ENCODE measurements at regions not wholly inside any gene's neighbourhood (a gene's known extent, or its start where the extent isn't known, plus 50 kb on each side); places are given as distances from the start of the nearest gene placed in this dataset.
"Not testable (repeated sequence)": the region's sequence is repeated elsewhere in the genome, so short reads cannot be mapped to it uniquely, and the experiment has no call there.

DNA sequence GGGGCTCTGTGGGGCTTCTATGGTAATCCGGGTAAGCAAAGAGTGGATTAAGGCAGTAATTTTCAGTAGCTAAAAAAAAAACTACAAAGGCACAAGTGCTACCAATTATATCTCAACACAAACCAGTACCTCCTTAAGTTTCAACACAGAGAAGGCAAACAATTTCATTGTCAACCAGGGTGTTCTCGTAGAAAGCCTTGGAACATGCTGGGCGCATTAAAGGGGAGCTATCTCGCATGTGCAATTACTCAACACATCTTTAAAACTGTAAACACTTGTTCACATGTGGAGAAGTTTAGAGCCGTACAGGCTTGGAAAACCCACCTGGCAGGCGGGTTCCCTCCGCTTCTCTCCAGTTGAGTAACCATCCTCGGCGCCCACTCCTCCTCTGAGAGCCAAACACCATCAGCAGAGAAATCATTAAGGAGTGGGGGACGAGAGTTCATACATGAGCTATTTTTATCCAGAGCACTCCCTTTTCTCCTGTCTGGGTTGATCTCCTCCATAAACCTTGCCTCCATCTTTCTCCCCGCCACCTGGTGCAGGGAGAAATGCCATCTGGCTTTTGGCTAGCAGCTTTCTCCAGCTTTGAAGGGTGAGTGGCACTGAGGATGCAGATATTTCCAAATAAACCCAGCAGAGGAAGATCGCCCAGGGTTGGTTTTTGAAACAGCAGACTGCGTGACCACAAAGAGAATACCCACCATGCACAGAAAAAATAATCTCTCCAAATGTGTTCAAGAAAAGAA is 287.1 kb downstream of the WDR11 start:
- TF ChIP-seq, protein P1, sequence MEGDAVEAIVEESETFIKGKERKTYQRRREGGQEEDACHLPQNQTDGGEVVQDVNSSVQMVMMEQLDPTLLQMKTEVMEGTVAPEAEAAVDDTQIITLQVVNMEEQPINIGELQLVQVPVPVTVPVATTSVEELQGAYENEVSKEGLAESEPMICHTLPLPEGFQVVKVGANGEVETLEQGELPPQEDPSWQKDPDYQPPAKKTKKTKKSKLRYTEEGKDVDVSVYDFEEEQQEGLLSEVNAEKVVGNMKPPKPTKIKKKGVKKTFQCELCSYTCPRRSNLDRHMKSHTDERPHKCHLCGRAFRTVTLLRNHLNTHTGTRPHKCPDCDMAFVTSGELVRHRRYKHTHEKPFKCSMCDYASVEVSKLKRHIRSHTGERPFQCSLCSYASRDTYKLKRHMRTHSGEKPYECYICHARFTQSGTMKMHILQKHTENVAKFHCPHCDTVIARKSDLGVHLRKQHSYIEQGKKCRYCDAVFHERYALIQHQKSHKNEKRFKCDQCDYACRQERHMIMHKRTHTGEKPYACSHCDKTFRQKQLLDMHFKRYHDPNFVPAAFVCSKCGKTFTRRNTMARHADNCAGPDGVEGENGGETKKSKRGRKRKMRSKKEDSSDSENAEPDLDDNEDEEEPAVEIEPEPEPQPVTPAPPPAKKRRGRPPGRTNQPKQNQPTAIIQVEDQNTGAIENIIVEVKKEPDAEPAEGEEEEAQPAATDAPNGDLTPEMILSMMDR (conservative IDR thresholded peaks at IDR 0.05; ENCODE audit: low read length), result no peak
- H3K4me3 ChIP-seq (ENCODE audit: low read length), result no peak overlapping the region
- DNase-seq (ENCODE audit: low read depth), result no peak

DNA sequence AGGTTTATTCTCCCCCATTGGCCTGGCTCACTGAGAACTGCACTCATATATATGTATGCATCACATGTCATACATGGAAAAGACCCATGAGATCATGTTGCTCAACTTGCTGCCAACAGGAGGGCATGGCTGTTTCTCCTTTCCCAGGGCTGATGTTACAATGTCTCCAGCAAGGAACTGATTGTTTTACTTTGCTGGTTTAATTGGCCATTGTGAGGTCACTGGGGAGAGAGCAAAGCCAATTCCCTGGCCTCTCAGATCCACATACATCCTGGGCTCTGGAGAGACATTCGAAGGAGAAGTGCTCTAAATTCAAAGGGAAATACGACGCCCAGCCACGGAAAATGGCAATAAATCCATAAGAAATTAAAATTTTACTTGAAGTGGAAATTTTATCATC is 287.8 kb downstream of the WDR11 start:
- TF ChIP-seq, protein P1 (conservative IDR thresholded peaks at IDR 0.05; ENCODE audit: low read length), result no peak
- DNase-seq (ENCODE audit: low read depth), result no peak
- H3K4me3 ChIP-seq (ENCODE audit: low read length), result no peak overlapping the region

GRCh38 chr10:121145802-121146395 is 294.7 kb downstream of the WDR11 start:
- DNase-seq (ENCODE audit: low read depth); H3K4me3 ChIP-seq (ENCODE audit: low read length): not testable (repeated sequence)

- TF ChIP-seq, protein P1 (conservative IDR thresholded peaks at IDR 0.05; ENCODE audit: low read length), result no peak
- no peak overlapping the region for H3K4me3 ChIP-seq (ENCODE audit: low read length)
- DNase-seq (ENCODE audit: low read depth), result no peak
Measured at GRCh38 chr10:121148921-121149320, 297.8 kb downstream of the WDR11 start.

DNA sequence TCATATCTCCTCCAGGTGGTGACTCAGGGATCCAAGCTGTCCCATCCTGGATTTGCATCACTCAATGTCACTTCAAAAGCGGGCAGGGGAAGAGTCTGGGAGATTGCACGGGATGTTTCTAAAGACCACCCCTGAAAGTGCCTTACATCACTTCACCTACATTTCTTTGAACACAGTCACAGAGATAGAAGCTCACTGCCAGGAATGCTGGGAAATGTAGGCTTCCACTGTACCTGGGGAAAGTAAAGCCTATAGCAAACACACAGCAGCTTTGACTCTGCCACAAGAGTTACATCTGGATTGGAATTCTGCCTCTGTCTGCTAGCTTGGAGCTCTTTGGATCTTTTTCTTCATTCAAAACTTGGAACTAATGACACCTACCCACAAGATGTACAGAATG is 300.9 kb downstream of the WDR11 start:
- TF ChIP-seq, protein P1 (conservative IDR thresholded peaks at IDR 0.05; ENCODE audit: low read length), result no peak
- DNase-seq (ENCODE audit: low read depth), result no peak

DNA sequence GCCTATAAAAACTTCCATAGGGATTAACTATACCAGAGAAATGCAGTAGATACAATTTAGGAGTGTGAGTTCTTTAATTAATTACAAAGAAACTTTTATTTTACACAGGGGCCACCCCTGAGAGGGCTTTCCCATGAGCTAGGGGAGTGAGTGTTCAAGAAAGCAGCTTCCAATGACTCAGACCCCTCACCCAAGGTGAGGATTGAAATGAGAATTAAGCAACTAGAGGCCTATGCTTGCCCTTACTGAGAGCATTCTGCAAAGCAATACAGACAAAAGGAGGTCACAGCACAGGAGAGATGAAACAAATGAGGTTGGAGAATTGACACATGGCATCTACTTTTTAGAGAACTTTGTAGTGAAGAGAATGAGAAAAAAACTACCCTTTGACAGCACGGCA is 301.8 kb downstream of the WDR11 start:
- no peak overlapping the region for H3K4me3 ChIP-seq (ENCODE audit: low read length)
- no peak for DNase-seq (ENCODE audit: low read depth)
- TF ChIP-seq, protein P1 (conservative IDR thresholded peaks at IDR 0.05; ENCODE audit: low read length), result no peak

More for the DNA sequence above, 300.9 kb downstream of the WDR11 start:
- H3K4me3 ChIP-seq (ENCODE audit: low read length), result no peak overlapping the region

DNA sequence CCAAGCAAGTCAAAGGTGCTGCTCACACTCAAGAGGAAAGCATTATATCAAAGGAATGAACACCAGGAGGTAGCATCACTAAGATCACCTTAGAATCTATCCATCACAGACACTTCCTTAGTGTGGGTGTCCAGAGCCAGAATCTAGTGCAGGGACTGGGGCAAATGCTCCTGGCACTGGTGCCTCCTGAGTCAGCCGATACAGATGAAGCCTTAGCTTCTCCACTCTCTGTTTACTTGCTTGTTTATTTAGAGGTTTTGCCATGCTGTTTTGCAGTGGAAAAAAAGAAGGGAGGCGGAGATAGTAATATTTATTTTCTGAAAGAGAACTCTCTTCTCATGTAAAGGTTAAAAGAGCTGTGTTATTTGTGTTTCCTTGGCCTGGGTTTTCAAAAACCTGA is 303.1 kb downstream of the WDR11 start:
- no peak overlapping the region for H3K4me3 ChIP-seq (ENCODE audit: low read length)
- no peak for DNase-seq (ENCODE audit: low read depth)
- TF ChIP-seq, protein P1 (conservative IDR thresholded peaks at IDR 0.05; ENCODE audit: low read length), result no peak

Data from AG10803 (cell line).